Endothelial cell of hepatic sinusoid (primary cell): ENCODE measurements at regions not wholly inside any gene's neighbourhood (a gene's known extent, or its start where the extent isn't known, plus 50 kb on each side); places are given as distances from the start of the nearest gene placed in this dataset.
"Not testable (repeated sequence)": the region's sequence is repeated elsewhere in the genome, so short reads cannot be mapped to it uniquely, and the experiment has no call there.

Experiments used
- in situ Hi-C: cut with HindIII; loops from 2 replicates; pipeline ENCODE4 v1.10.0; 2017; ENCODE audit warnings: low sequenced_read_pairs

- in situ Hi-C loops = not testable (repeated sequence)
Measured at GRCh38 chr19:28545397-28545796, 667.6 kb downstream of the UQCRFS1 start.

GRCh38 chr19:28544451-28545261 is 668.3 kb downstream of the UQCRFS1 start:
- in situ Hi-C loops = no loop called here

- in situ Hi-C loops = no loop called here
Measured at GRCh38 chr19:28543244-28543776, 669.6 kb downstream of the UQCRFS1 start.

- in situ Hi-C loops = no loop called here
Measured at GRCh38 chr19:28542394-28543243, 670.3 kb downstream of the UQCRFS1 start.

DNA sequence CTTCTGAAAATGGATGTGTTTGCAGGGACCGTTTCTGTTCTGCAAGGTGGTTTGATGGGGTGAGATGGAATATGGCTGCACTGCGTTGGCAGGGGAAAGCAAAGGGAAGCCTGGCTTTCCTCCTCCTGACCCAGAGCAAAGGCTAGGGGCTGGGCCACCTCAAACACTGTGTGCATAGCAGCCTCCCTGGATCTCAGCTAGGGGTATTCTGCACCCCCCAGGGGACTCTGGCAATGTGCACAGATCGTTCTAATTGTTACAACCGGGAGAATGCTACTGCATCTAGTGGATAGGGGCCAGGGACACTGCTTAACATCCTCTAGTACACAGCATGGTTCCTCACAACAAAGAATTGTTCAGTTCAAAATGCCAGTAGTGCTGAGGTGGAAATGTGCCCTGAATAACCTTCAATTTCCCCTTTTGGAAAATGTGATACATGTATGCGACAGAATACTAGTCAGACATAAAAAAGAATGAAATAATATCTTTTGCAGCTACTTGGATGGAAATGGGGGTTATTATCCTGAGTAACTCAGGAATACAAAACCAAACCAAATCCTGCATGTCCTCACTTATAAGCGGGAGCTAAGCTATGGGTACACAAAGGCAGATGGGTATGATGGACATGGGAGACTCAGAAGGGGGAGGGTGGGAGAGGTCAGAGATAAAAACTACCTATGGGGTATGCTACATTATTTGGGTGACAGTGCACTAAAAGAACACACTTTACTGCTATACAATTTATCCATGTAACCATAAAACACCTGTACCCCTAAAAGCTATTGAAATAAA is 671.2 kb downstream of the UQCRFS1 start:
- in situ Hi-C loops = no loop called here

DNA sequence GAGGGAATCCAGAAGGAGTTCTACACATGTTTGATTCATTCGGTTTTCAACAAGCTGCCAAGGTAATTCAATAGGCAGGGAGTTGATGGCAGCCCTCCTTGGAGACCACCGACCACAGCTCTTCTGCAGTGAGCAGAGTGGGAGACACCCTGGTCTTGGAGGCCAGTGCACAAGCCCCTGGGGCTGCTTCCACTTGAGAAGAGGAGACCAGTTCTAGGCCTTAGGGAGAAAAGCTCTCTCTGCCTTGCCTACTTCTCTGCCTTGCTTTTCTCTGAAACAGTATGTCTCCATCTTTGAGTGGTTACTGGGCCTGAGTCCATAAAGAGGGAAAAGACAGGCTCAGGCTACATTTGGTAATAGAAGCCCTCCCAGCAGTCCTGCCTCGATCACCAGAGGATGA is 671.9 kb downstream of the UQCRFS1 start:
- in situ Hi-C loops = no loop called here

GRCh38 chr19:28540385-28540784 is 672.6 kb downstream of the UQCRFS1 start:
- in situ Hi-C loops = not testable (repeated sequence)

DNA sequence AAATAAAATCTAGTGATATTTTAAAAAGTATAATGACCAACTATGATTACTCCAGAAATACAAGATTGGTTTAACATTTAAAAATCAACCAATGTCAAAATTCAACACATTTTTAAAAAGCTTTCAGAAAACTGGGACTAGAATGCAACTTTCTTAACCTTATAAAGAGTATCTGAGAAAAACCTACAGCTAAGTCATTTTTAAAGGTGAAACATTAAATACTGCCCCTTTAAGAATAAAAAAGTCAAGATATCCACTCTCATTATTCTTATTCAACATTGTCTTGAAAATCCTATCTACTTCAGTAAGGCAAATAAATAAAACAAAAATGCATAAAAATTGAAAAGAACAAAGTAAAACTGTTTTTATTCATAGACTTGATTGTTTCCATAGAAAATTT is 673.2 kb downstream of the UQCRFS1 start:
- in situ Hi-C loops = no loop called here

GRCh38 chr19:28538579-28538978 is 674.4 kb downstream of the UQCRFS1 start:
- in situ Hi-C loops = not testable (repeated sequence)

DNA sequence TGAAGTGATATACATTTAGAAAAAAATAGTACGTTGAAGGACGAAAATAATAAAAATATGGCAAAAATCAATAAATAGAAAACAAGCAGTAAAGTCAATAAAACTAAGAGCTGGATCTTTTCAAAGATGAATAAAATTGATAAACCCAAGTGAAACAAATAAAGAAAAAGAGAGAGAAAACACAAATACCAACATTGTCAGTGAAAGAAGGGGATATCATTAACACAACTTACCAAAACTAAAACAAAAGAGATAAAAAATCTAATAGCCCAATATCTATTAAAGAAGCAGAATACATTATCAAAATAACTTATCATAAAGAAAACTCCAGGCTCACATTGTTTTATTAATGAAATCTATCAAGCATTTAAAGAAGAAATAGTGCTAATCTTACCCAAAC is 675.1 kb downstream of the UQCRFS1 start:
- in situ Hi-C loops = no loop called here

- in situ Hi-C loops = no loop called here
Measured at GRCh38 chr19:28537079-28537478, 675.9 kb downstream of the UQCRFS1 start.

- in situ Hi-C loops = no loop called here
Measured at GRCh38 chr19:28535352-28535775, 677.6 kb downstream of the UQCRFS1 start.

DNA sequence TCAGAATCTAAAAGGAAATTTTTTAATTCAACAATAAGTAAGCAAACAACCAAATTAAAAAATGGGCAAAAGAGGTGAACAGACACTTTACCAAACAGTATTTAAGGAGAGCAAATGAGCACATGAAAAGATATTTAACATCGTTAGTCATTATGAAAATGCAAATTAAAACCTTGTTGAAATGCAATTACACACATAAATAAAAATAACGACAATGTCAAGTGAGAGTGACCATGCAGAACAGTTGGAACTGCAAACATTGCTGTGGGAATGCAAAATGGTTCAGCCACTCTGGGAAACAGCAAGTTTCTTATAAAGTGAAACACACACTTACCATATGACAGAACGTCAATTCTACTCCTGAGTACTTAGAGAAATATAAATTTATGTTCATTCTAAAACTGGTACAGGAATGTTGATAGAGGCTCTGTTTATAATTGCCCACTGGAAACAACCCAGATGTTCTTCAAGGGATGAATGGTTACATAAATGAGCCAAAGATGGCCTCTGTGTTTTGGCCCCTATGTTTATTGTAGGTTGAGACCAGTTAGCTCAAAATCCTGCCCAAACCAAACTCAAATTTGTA is 678.1 kb downstream of the UQCRFS1 start:
- in situ Hi-C loops = no loop called here

DNA sequence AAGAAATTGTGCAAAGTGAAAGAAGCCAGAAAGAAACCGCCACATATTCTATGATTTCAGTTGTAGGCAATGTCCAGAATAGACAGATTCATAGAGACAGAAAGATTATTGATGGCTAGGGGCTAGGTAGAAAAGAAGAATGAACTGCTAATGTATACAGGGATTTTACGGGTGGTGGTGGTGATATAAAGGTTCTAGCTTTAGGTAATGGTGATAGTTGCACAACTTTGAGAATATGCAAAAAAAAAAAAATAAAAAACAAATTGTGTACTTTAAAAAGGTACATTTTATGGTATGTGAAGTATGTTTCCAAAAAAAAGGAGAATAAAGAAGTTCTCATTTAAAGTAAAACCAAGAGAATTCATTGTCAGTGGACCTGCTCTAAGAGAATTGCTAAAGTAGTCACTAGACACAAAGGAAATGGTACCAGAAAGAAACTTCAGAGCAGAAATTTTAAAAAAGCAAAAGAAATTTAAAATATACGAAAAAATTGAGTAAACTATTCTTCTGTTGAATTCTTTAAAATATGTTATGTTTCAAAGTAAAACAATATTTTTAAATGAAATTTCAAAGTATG is 680.1 kb downstream of the UQCRFS1 start:
- in situ Hi-C loops = no loop called here

DNA sequence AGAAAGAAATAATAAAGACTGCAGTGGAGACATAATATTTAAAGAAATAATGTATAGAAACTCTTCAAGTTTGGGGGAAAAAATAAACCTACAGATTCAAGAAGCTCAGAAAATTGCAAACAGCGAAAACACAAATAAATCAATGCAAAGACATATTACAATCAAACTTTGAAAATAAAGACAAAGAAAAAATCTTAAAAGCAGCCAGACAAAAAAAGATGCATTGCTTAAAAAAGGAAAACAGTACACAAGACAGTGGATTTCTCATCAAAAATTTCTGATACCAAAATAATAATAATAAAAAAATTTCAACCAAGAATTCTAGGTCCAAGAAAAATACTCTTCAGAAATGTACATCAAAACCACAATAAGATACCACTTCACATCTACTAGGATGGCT is 681.0 kb downstream of the UQCRFS1 start:
- in situ Hi-C loops = no loop called here

GRCh38 chr19:28530406-28531035 is 682.4 kb downstream of the UQCRFS1 start:
- in situ Hi-C loops = no loop called here

- in situ Hi-C loops = no loop called here
Measured at GRCh38 chr19:28526038-28526437, 686.9 kb downstream of the UQCRFS1 start.

DNA sequence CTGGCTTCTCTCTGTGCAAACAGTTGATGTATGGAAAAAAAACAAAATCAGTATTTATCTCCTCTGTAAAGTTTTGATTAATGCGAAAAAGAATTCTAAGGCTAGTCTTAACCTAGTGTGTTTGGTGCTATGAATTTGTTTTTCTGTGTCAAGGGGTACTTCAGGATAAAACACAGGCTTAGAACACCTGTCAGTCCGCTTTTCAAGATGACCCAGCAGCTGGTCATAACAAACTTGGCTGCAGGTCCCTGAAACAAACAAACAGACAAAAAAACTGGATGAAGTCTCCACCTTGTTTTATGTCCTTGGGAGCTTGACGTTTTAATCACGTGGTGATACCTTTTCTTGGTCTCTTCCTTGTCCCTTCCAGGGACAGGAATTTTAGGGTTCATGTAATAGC is 689.3 kb downstream of the UQCRFS1 start:
- in situ Hi-C loops = no loop called here

GRCh38 chr19:28522545-28522922 is 690.4 kb downstream of the UQCRFS1 start:
- in situ Hi-C loops = no loop called here
